Eye (tissue), 1 donor: ENCODE measurements at regions not wholly inside any gene's neighbourhood (a gene's known extent, or its start where the extent isn't known, plus 50 kb on each side); places are given as distances from the start of the nearest gene placed in this dataset.
"Not testable (repeated sequence)": the region's sequence is repeated elsewhere in the genome, so short reads cannot be mapped to it uniquely, and the experiment has no call there.

Experiments
- DNase-seq: peaks from one replicate; pipeline ENCODE4 v3.0.0-alpha.2; 2015

DNA sequence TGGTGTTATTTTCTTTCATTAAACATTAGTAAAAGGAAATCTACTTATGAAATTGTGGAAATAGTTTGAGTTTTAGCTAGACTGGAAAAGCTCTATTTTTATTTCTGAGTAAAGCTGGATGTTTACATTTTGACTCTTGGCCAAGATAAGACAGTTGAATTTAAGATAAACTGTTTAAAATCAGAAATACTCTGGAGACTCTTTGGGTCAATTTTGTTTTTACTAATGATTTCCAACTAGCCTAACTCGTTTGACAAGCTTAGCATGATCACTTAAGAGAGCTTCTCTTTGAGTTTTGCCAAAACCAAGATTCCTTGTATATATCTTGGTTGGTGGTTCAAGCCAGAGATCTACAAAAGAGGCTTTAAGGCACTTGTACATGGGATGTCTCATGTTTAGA is 724.8 kb upstream of the LUZP2 start:
- DNase-seq, result no peak

DNA sequence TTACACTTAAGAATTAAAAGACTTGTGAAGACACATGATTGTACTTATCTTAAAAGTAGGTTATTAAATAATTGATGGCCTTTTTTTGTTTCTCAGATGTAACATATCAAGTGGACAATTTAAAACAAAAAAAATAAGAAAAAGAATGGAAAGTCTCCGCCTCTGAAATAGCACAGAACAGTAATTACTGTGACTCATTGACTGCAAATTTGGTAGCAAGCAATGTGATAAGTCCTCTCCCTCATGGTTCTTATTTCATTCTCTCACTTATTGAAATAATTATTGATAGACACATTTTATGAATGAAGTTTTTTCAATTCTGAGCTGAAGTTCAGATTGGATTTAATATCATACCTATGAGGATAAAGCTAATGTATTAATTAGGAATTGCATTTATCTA is 717.9 kb upstream of the LUZP2 start:
- DNase-seq, result no peak

DNA sequence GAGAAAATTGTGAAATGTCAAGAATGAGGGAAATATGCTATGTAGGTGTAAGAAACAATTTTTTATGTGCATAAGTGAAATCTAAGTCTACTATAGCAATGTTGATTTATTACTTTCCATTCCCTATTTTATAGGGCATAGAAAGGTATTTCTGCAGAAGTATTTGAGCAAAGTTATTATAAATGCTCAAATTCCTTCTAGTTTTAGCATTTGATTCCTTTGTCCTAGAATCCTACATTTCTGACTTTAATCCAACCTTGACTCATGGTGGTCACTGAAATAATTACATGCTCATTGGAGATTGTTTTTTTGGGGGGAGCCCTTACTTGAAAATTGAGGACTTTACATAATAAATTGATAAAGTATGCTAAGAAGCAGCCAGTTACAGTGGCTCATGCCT is 716.6 kb upstream of the LUZP2 start:
- no peak for DNase-seq

GRCh38 chr11:23781803-23782560 is 714.9 kb upstream of the LUZP2 start:
- DNase-seq, result no peak

GRCh38 chr11:23786974-23787373 is 709.9 kb upstream of the LUZP2 start:
- DNase-seq, result not testable (repeated sequence)

GRCh38 chr11:23789200-23789853 is 707.5 kb upstream of the LUZP2 start:
- DNase-seq, result no peak

DNA sequence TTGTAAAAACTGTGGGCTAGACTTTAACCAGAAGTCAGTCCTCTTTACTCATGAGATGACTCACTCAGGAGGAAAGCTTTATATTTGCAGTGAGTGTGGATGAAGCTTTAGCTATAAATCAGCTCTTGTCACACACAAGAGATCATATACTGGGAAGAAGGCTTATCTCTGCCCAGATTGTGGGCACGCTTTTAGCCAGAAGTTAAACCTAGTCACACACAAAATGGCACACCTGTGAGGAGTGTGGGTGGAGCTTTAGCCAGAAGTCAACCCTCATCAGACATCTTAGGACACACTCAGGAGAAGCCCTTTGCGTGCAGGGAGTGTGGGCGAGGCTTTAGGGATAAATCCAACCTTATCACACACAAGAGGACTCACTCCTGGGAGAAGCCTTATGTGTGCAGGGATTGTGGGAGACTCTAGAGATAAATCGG is 706.9 kb upstream of the LUZP2 start:
- DNase-seq, result no peak

GRCh38 chr11:23797624-23798419 is 699.0 kb upstream of the LUZP2 start:
- DNase-seq, result no peak

DNA sequence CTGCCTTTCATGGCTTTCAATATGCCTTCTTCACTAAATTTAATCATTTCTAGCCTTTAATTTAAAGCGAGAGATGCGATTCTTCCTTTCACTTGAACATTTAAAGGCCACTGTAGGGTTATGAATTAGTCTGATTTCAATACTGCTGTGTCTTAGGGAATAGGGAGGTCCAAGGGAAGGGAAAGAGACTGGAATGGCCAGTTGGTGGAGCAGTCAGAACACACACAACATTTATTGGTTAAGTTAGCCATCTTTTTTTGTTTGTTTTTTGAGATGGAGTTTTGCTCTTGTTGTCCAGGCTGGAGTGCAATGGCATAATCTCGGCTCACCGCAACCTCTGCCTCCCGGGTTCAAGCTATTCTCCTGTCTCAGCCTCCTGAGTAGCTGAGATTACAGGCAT is 662.5 kb upstream of the LUZP2 start:
- DNase-seq, result not testable (repeated sequence)

DNA sequence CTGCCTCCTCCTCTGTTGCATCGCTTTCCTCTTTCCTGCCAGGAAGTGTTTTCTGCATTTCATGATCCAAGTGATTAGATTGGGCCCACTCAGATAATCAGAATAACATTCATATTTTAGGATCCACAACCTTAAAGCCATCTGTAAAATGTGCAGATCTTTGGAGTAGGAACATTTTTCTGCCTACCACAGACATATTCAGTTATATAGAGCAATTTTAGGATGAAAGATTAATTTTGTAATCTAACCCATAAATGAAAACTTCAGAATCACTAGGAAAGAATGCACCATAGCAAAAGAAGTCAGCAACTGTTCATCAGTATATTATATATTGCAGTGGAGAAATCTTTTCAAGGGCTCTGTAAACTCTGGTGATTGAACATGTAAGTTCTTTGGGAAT is 659.9 kb upstream of the LUZP2 start:
- no peak for DNase-seq

DNA sequence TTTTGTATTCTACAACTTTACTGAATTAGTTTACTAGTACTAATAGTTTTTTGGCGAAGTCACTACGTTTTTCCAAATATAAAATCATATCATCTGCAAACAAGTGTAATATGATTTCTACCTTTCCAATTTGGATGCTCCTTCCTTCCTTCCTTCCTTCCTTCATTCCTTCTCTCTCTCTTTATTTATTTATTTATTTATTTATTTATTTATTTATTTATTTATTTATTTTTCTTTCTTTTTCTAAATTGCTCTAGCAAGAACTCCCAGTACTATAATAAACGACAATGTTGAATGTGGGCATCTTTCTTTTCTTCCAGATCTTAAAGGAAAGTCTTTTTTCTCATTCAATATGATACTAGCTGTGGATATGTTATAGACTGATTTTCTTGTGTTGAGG is 656.0 kb upstream of the LUZP2 start:
- no peak for DNase-seq

DNA sequence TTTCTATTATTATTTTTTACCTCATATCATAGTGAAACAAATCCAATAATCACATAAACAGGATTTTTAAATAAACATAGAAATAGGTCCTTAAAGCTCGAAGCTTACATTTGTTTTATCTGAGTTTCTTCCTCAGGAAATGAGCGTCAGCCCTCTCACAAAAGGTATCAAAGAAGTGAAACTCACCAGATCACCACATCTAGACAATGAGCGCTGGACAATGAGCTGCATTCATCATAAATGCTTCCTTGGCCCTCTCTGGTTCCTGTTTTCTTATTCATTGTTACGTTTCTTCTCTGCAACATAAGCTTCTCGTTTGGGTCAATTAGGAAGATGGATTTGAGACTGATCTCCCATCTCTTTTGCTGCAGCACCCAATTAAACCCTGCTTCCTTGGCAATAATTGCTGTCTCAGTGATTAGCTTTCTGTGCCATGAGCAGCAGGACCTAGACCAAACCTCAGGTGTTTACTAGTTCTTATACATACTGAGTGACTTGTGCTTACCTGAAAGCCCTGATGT is 649.9 kb upstream of the LUZP2 start:
- peak; percentile 84 for DNase-seq

- DNase-seq, result peak; percentile 43
Measured at GRCh38 chr11:23851216-23851615, 645.6 kb upstream of the LUZP2 start.

- no peak for DNase-seq
Measured at GRCh38 chr11:23856654-23857053, 640.2 kb upstream of the LUZP2 start.

DNA sequence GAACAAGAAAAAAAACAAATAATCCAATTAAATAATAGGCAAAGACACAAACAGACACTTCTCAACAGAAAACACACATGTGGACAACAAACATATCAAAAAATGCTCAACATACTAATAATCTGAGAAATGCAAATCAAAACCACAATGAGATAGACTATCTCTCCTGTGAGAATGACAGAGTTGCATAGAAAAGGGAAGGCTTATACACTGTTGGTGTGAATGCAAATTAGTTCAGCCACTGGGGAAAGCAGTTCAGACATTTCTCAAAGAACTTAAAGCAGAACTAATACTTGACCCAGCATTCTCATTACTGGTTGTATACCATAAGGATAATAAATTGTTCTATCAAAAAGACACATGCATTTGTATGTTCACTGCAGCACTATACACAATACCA is 637.8 kb upstream of the LUZP2 start:
- no peak for DNase-seq

DNA sequence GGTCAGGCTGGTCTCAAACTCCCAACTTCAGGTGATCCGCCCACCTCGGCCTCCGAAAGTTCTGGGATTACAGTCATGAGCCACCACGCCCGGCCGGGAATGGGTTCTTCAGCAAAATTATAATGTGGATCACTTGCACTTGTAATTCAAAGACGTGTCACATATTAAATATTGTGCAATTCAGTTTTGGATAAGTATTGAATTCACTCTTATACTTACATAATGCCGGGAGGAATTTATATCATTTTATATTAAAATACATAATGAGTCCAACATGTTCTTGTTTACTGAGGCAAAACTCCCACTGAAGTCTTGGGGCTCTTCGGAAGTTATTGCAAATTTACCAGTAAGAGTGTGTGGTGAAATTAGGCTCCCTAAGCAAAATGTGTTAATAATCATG is 635.2 kb upstream of the LUZP2 start:
- DNase-seq, result no peak

- no peak for DNase-seq
Measured at GRCh38 chr11:23865341-23865975, 631.4 kb upstream of the LUZP2 start.

DNA sequence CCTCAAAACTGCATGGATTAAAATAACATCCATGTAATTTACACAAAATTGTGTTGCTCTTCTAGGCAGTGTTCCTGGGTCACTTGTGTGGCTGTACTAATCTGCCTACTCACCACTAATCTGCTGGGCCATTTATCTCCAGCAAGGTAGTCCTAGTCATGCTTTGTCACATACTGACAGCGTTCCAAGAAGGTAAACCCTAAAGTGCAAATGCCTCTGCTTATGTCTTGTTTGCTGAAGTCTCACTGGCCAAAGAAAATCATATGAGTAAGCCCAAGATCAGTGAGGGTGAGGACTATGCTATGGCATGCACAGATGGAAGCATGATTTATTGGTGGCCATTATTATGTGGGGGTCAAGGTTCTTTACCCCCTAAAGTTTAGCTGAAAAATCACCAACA is 630.2 kb upstream of the LUZP2 start:
- DNase-seq, result no peak

GRCh38 chr11:23869671-23870070 is 627.2 kb upstream of the LUZP2 start:
- DNase-seq, result no peak

DNA sequence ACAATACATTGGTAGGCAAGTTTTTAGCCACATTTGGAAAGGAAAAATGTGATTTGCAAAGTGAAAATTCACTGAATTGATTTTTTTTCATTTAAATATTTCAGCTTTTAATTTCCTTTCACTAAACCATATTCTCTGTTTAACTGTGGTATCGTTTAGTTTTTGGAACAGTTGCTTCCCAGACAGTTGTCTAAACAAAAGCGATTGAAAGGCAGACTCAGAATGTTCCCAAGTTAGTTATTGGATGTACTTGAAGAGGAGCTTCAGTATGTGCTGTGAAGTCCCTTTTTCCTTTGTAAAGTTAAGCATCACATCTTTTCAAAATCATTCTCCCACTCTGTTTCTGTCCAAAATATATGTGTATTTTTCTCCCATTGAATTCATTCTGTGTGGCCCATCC is 623.4 kb upstream of the LUZP2 start:
- no peak for DNase-seq

- DNase-seq, result peak; percentile 59
Measured at GRCh38 chr11:23875176-23875850, 621.5 kb upstream of the LUZP2 start.

- DNase-seq, result not testable (repeated sequence)
Measured at GRCh38 chr11:23883426-23884048, 613.3 kb upstream of the LUZP2 start.
